HG02798 (cell line): ENCODE measurements at regions not wholly inside any gene's neighbourhood (a gene's known extent, or its start where the extent isn't known, plus 50 kb on each side); places are given as distances from the start of the nearest gene placed in this dataset.
"Not testable (repeated sequence)": the region's sequence is repeated elsewhere in the genome, so short reads cannot be mapped to it uniquely, and the experiment has no call there.

ENCODE experiments used
- ATAC-seq: cut with Tn5 transposase; IDR thresholded peaks from one replicate; pipeline ENCODE4 v1.9.1; 2021; ENCODE audit warnings: mild to moderate bottlenecking; ENCODE audit not compliant: unreplicated experiment, poor library complexity

DNA sequence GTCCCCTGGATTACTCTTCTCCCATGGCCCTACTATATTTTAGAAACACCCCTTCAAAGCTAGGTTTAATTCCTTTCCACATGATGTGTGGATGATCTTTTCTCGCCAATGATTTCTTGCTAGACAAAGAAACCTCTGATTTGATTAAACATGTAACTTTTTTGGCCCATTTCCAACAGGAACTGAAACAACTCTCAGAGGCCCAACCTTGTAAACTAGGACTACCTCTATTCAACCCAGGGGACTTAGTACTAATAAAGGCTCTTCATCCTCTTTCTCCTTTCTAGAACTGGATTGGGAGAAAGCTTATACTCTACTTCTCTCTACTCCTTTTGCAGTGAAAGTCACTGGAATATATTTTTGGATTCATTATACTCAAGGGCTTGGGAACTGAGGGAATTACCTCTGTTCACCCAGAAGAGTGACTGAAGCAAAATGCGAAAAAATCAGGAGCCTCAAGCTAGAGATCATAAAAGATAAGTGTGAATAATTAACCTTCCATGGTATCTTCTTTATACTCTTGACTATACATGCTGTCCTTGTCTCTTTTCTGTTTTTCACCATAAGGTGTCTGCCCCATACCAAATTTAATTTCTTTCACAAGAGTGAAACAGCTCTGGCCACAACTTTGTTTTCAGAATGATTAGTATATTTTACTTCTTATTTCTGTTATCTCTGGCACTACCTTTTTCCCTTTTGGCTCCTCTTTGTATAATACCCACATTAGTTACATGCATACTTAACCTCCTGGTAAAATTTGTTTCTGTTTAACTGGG lies 977.6 kb downstream of the SLITRK5 start:
- ATAC-seq, result no peak

DNA sequence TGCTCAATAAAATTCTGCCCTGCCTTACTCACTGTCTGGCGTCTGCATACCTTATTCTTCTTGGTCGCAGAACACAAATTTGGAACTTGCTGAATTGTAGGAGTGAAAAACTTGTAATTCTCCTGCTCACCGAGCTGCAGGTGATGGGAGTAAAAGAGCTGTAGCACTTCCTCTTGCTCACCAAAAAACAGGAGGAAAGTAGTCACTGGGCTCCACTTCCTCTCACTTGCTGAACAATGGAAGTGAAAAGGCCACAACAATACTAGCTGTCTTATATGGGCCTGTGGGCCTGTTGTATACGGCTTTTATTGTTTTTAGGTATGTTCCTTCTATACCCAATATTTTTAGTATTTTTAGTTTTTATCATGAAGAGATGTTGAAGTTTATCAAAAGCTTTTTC lies 978.7 kb downstream of the SLITRK5 start:
- no peak for ATAC-seq

DNA sequence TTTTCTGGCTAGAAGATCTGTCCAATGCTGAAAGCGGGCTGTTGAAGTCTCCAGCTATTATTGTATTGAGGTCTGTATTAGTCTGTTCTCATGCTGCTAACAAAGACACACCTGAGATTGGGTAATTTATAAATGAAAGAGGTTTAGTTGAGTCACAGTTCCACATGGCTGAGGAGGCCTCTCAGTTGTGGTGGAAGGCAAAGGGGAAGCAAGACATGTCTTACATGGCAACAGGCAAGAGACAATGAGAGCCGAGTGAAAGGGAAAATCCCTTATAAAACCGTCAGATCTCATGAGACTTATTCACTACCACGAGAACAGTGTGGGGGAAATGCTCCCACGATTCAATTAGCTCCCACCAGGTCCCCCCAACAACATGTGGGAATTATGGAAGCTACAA lies 980.4 kb downstream of the SLITRK5 start:
- no peak for ATAC-seq

DNA sequence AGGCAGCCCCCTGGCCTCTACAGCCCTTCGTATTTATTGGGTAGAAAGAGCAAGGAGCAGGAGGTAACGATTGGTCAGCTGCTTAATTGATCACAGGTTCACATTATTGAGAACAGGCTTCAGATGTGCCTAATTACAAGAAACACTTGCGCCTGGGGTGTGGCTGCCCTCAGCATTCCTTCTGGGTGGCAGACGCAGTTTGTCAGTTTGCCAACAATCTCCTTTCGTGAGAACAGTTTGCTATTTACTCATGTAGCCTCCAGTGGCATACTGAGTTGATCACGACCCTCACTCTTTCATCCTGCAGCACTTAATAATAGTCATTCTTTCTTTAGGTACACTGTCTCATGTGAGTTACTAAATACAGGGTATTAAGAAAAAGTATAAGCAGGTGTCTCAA lies 985.6 kb downstream of the SLITRK5 start:
- ATAC-seq, result no peak

DNA sequence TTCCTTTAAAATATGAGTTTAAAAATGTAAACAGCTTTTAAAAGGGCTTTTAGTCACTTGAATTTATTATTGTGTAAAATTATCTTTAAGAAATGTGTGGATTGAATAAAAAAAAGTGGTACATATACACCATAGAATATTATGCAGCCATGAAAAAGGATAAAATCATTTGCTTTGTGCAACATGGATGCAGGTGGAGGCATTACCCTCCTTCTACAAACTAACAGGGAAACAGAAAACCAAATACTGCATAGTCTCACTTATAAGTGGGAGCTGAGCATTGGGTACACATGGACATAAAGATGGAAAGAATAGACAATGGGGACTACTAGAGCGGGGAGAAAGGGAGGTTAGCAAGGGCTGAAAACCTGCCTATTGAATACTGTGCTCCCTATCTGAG lies 999.3 kb downstream of the SLITRK5 start:
- ATAC-seq, result no peak

DNA sequence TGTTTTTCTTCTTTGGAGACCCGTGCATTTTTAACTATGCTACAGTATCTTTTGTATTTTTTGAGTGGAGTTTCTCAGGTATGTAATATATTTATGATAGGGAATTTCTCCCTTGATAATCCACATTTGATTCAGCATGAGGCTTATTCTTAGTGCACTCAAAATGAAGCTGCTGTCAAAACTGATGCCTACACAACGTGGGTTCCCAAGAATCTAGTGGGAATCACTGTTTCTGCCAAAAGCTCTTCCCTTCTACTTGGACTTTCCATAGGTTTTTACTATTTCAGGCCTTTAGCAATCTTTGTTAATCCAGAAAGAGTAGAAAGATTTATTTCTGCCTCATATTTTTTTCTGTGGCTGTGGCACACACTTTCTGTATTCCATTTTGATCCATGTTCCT lies 1003.7 kb downstream of the SLITRK5 start:
- ATAC-seq, result no peak

DNA sequence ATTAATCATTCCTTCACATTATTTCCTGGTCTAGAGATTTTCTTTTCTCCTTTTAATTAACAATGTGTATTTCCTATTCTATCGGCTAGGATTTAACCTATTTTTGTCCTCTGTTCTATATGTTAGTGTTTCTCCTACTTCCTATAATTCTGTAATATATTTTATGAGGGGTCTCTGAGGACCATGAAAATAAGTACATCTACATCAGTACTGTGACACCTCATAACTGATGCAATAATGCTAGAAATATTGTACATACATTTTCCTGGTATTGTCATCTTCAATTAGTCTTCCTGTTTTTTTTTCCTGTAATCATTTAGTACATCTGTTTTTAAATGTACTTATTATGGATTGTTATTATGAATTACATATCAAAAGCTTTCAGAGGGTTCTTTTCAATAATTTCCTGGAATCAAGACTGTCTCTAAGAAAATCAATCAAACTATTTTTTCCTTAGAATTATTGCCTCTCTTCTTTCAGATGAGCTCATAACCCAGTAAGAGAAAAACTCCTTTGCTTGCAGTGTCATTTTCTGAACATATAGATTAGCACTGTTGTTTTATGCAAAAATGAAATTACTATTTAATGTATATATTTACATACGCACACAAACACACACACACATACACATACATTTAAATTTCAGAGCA lies 1004.3 kb downstream of the SLITRK5 start:
- no peak for ATAC-seq

DNA sequence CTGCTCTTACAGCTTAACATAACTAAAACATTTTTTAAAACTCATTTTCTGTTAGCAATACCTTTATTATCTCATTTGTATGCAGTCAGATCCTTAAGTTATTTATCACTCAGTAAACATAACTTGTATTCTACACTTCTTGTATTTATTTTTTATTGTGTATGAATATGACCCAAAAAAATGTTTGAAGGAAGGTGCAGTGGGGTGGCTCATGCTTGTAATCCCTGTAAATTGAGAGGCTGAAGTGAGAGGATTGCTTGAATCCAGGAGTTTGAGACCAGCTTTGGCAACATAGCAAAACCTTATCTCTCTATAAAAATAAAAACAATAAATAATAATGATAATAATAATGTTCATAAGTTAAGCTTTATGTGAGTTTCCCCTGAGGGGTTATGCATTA lies 1004.8 kb downstream of the SLITRK5 start:
- no peak for ATAC-seq

DNA sequence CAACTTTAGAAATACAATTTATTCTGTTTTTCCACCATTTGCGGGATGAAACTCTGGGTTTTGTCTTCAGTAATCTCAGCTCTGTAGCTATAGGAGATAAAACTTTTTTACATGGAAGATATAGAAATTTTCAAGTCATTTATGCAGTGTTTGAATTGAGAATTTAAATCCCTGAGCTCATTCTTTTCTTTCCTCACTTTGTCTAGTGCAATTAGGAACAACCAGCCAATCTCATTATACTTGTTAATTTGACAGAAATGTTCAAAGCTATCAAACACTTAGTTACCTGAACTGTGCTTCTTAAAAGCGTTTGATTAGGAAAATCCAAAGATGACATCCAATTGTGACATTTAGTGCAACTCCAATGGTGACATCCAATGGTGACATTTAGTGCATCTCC lies 1014.3 kb downstream of the SLITRK5 start:
- ATAC-seq, result no peak

DNA sequence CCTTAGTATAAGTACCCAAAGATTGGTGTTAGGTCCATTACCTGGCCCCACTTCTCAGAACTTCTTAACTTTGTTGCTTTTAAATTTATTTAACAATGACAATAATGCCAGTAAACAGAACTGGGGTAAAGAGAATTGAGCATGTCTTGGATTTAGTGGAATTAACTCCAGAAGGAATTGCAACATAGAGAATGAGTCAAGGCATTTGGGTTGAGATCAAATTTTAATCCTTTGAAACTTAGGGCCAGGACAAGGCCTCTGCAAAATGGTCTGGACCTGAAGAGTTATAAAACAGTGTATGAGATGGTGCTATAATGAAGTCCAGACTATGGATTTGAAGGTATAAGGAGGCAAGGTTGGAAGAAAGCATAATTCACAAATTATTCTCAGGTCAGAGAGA lies 1030.4 kb downstream of the SLITRK5 start:
- ATAC-seq, result no peak

DNA sequence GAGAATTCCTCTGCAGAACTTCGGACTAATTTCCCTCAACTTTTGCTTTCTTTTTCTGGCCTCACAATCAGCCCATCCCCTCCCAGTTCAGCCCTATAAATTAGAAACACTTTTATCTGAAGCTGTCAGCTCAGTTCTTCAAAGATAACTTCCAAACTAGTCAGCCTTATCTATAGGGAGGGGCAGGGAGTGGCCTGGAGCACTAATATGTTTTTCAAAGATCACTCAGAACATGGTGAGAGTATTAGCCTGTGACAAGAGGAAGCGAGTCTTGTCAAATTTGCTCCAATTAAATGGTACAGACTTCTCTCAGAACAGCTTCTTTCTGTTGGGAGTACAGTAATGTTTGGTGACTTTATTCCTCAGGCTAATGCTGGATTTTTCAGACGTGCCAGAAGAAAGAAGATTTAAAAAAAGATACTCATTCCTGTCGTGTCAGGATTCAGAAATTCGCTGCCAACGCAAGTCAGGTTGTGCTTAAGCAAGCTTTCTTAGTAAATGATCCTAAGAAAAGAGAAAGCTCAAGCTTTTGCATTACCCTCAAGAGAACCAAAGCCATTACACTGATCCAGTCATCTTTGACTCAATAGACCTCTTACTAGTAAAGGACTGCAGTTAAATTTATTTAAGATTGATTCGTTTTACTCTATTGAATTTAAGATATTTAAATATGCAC lies 1033.6 kb downstream of the SLITRK5 start:
- no peak for ATAC-seq

DNA sequence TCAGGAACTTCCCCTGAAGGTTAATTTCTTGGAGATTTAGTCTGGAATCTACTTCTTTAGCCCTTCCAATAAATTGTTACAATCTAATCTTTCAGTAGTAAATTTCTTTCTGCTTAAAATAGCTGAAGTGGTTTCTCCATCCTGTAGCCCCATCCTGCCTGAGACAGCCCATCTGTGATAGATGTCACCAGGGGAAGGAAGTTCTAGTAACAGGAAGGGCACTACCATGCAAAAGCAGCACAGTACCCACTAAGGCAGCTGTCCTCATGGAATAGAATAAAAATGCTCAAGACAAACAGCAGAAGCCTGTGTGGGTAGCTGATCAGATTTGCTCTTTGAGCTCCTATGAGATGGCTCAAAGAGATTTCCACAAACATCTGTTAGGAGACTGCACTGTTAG lies 1036.5 kb downstream of the SLITRK5 start:
- ATAC-seq, result no peak

DNA sequence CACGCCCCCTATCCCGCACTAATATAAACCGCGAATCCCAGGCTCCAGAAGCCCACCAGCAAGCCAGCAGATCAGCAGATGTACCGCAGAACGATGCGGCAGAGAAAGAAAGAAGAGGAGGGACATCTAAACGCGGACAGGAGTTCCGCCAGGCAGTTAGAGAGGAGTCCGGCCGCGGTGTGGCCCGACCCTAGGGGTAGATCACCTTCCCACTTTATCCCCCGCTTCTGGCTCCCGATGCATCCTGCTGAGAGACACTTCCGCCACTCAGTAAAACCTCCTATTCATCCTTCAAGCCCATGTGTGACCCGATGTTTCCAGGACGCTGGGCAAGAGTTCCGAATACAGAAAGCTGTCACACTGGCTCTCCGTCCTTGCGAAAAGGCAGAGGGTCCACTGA lies 1046.8 kb downstream of the SLITRK5 start:
- no peak for ATAC-seq

DNA sequence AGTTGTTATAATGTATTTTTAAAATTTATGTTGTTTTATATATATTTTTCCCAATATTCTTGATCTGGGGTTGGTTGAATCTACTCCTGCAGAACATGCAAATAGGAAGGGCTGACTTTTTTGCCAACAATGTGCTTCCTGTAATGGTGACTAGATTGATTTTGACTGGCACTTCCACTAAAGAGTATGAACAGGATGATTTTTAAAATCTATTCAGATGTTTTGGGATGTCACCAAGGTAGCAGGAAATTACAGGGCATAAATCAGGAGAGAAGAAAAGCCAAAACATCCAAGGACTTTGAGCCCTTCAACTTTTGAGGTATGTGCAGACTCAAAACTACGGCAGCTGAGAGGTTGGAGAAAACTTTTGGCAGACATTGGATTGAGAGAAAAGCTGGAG lies 1047.6 kb downstream of the SLITRK5 start:
- ATAC-seq, result no peak

DNA sequence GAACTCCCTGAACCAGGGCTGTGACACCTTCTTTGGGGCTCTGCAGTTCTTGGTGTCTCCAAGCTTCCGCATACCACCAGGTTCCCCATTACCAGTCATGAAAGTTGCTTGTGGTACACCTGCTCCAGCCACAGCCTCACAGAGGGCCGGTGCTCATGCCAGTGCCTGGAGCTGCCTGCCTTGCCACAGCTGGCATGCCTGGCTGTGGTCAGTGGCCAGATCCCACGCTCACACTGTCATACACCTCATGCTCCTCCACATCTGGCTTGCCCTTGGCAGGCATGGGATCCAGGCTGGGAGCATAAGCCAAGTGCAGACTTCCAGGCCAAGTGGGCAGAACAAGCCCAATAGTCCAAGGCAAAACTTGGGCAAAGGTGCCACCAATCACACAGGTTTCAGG lies 1054.9 kb downstream of the SLITRK5 start:
- ATAC-seq, result no peak

DNA sequence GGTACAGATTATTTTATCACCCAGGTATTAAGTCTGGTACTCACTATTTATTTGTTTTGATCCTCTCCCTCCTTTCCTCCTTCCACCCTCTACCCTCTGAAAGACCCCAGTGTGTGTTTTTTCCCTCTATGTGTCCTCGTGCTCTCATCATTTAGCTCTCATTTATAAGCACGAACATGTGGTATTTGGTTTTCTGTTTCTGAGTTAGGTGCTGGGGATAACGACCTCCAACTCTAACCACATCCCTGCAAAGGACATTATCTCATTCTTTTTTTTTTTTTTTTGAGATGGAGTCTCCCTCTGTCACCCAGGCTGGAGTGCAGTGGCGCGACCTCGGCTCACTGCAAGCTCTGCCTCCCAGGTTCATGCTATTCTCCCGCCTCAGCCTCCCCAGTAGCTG lies 1056.1 kb downstream of the SLITRK5 start:
- not testable (repeated sequence) for ATAC-seq

DNA sequence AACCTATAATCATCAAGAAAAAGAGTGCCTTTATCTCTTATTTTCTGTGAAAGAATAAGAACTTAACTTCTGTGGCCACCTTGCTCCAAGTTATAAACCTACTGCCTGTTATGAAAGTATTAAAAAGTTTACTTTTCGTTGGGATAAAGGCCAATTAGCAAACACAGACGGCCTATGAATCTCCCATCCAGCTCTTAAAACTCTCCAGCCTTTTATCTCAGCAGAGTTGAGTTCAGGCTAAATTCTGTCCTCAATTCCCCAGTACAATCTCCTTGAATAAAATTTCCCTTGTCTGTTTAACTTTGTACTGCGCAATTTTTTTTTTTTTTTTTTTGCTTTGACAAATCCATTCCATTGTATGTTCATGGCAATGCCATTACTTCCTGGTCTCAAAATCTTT lies 1058.4 kb downstream of the SLITRK5 start:
- no peak for ATAC-seq

DNA sequence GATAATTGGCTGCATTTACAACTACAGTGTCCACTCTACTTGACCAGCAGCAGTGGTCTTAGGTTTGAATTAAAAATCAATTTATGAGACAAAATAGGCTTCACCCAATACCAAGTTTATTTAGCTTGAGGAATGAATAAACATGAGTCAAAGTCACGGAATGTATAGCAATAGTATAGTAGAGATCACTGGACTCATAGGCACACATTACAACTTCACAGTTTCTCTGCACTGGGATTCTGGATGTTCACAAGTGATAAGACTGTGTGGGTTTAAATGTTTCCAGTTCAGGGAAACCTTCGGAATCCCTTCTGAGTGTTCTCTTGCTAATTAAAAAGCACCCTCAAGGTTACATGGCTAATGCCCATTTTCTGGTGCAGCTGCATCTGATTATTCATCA lies 1064.9 kb downstream of the SLITRK5 start:
- no peak for ATAC-seq

DNA sequence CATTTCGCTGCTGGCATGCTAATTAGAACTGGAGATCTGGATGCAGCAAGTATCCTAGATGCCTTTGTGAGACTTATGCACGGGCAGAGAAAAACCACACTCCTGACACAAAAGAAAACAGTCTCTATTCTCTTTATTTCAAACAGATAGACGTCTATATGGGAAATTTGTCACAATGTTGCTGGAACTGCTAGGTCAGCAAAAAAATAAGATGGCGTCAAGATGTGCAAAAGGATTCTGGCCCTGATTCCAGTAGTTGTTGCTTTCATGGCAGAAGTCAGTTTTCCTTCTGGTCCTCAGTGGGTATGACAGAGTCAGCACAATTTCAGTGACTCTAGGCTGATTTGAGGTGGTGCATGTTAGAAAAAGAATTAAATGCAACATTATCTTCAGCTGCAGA lies 1068.0 kb downstream of the SLITRK5 start:
- no peak for ATAC-seq

DNA sequence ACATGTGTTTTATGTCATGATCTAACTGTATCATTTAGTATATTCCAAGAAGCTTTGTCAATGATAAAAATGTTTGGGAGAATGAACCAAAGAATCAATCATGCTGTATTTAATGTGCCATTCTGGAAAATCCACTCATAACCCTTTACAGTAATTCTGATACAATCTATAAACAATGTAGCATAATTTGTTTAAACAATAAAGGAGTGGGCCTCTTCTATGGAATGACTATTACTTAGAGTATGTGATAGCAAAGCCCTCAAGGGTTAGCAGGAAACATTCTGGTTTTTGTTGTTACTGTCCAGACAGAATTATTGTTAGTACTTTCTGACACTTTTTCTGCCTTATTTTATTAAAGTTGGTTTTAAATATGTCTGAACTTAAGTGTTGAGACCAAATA lies 1073.1 kb downstream of the SLITRK5 start:
- no peak for ATAC-seq

DNA sequence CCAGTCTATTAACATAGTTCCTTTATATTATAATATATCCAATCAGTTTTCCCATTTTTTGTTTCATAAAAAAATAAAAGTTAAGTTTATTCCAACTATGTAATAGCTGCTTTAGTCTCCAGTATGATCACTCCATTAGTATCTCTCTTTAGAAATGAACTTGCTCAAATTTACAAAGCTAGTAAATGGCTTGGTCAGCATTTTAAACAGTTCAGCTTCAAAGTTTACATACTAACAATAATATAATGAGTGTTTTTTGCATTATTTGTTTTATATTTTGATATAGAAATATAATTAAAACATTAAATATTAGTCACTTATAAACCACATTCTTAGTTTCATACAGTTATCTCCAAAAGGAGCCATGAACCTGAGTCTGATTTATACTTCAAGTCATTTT lies 1073.8 kb downstream of the SLITRK5 start:
- ATAC-seq, result no peak

DNA sequence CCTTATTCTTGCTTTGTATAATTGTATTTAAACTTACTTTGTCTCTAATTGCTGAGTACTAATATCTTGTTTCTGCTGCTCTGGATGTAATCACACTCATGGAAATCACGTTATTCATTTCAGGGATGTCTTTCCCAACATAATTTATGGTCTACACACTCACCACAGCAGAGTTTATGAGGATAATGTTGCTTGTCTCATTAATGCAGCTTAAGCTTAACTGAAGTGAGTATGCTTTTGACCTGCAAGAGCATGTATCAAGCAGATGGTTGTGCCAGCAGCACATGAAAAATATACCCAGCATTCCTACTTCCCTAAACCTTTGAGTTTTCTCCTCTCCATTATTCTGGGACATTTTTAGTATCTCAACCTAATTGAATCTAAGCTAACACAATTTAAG lies 1080.9 kb downstream of the SLITRK5 start:
- ATAC-seq, result no peak
